H9 (cell line): ENCODE measurements at regions not wholly inside any gene's neighbourhood (a gene's known extent, or its start where the extent isn't known, plus 50 kb on each side); places are given as distances from the start of the nearest gene placed in this dataset.

Experiments used
- DNase-seq: peaks from one replicate; pipeline ENCODE4 v3.0.0-alpha.2; 2017
- H2AFZ ChIP-seq: one replicate; pipeline ENCODE4 v1.6.1; 2013; ENCODE audit warnings: mild to moderate bottlenecking, low read length, control low read depth, moderate library complexity
- H2AK5ac ChIP-seq: 2 replicates; pipeline ENCODE4 v1.6.1; 2013; ENCODE audit warnings: low read length, control low read depth, mixed read lengths; ENCODE audit not compliant: insufficient read length
- H2BK120ac ChIP-seq: one replicate; pipeline ENCODE4 v1.6.1; 2013; ENCODE audit warnings: low read depth, mild to moderate bottlenecking, low read length, control low read depth, inconsistent platforms; ENCODE audit not compliant: poor library complexity, severe bottlenecking
- H2BK12ac ChIP-seq: 2 replicates; pipeline ENCODE4 v1.6.1; 2013; ENCODE audit warnings: low read length, control low read depth, mixed read lengths, low read depth; ENCODE audit not compliant: insufficient read length
- H2BK15ac ChIP-seq: 2 replicates; pipeline ENCODE4 v1.6.1; 2013; ENCODE audit warnings: low read depth, low read length, control low read depth
- H2BK20ac ChIP-seq: one replicate; pipeline ENCODE4 v1.6.1; 2013; ENCODE audit warnings: low read depth, mild to moderate bottlenecking, low read length, control low read depth, inconsistent platforms; ENCODE audit not compliant: poor library complexity, severe bottlenecking
- H2BK5ac ChIP-seq: 2 replicates; pipeline ENCODE4 v1.6.1; 2013; ENCODE audit warnings: low read length, control low read depth, mixed read lengths; ENCODE audit not compliant: insufficient read length
- H3K14ac ChIP-seq: 2 replicates; pipeline ENCODE4 v1.6.1; 2013; ENCODE audit warnings: low read length, control low read depth; ENCODE audit not compliant: insufficient read depth
- H3K18ac ChIP-seq: 2 replicates; pipeline ENCODE4 v1.6.1; 2013; ENCODE audit warnings: low read depth, mild to moderate bottlenecking, mixed read lengths, low read length, control low read depth; ENCODE audit not compliant: insufficient read length
- H3K23ac ChIP-seq: 2 replicates; pipeline ENCODE4 v1.6.1; 2013; ENCODE audit warnings: low read length, control low read depth, mixed read lengths, low read depth; ENCODE audit not compliant: insufficient read length
- H3K23me2 ChIP-seq: 2 replicates; pipeline ENCODE4 v1.6.1; 2013; ENCODE audit warnings: low read depth, mild to moderate bottlenecking, mixed read lengths, low read length, control low read depth; ENCODE audit not compliant: insufficient read length, poor library complexity, severe bottlenecking
- H3K27ac ChIP-seq: 2 replicates; pipeline ENCODE4 v1.5.1; 2013; ENCODE audit warnings: low read length, control low read depth, mixed read lengths, low read depth; ENCODE audit not compliant: insufficient read length
- H3K27me3 ChIP-seq: 2 replicates; pipeline ENCODE4 v1.6.1; 2013; ENCODE audit warnings: low read length, control low read depth, inconsistent platforms; ENCODE audit not compliant: insufficient read depth
- H3K4ac ChIP-seq: 2 replicates; pipeline ENCODE4 v1.6.1; 2013; ENCODE audit warnings: low read depth, mild to moderate bottlenecking, control low read depth, inconsistent platforms, low read length, moderate library complexity
- H3K4me1 ChIP-seq: 2 replicates; pipeline ENCODE4 v1.6.1; 2013; ENCODE audit warnings: low read length, control low read depth, inconsistent platforms; ENCODE audit not compliant: insufficient read depth
- H3K4me2 ChIP-seq: 2 replicates; pipeline ENCODE4 v1.6.1; 2013; ENCODE audit warnings: low read length, control low read depth, mixed read lengths; ENCODE audit not compliant: insufficient read length, insufficient read depth
- H3K56ac ChIP-seq: 2 replicates; pipeline ENCODE4 v1.6.1; 2013; ENCODE audit warnings: low read depth, mild to moderate bottlenecking, mixed read lengths, low read length, control low read depth; ENCODE audit not compliant: insufficient read length
- H3K79me1 ChIP-seq: 2 replicates; pipeline ENCODE4 v1.6.1; 2013; ENCODE audit warnings: low read depth, mild to moderate bottlenecking, moderate library complexity, low read length, control low read depth, inconsistent platforms; ENCODE audit not compliant: insufficient read depth, poor library complexity, severe bottlenecking
- H3K79me2 ChIP-seq: 2 replicates; pipeline ENCODE4 v1.6.1; 2013; ENCODE audit warnings: low read length, control low read depth, inconsistent platforms; ENCODE audit not compliant: insufficient read depth
- H3K9ac ChIP-seq: 2 replicates; pipeline ENCODE4 v1.6.1; 2013; ENCODE audit warnings: low read length, control low read depth, mixed read lengths; ENCODE audit not compliant: insufficient read length; ENCODE audit errors: extremely low read depth
- H3K9me3 ChIP-seq: one replicate; pipeline ENCODE4 v1.6.1; 2013; ENCODE audit warnings: low read depth, low read length, inconsistent platforms; ENCODE audit not compliant: control insufficient read depth
- H3T11ph ChIP-seq: one replicate; pipeline ENCODE4 v1.6.1; 2013; ENCODE audit warnings: mild to moderate bottlenecking, low read length, control low read depth, inconsistent platforms
- H4K20me1 ChIP-seq: one replicate; pipeline ENCODE4 v1.6.1; 2013; ENCODE audit not compliant: control insufficient read depth, insufficient read length, insufficient read depth
- H4K5ac ChIP-seq: 2 replicates; pipeline ENCODE4 v1.6.1; 2013; ENCODE audit warnings: low read depth, mild to moderate bottlenecking, mixed read lengths, low read length, control low read depth; ENCODE audit not compliant: insufficient read length
- H4K8ac ChIP-seq: replicated peaks from 2 replicates; pipeline ENCODE4 v1.6.1; 2013; ENCODE audit warnings: low read length, control low read depth, mixed read lengths, low read depth; ENCODE audit not compliant: insufficient read length
- H4K91ac ChIP-seq: 2 replicates; pipeline ENCODE4 v1.6.1; 2013; ENCODE audit warnings: low read depth, mild to moderate bottlenecking, moderate library complexity, mixed read lengths, low read length, control low read depth; ENCODE audit not compliant: insufficient read length
- H3K27ac Mint-ChIP-seq, 3 experiments: 2 replicates in 2 of 3; 3 replicates in 1 of 3; pipeline ENCODE4 v1.8.0; 2020 to 2021; ENCODE audit warnings: mixed read lengths in 3 of 3, mild to moderate bottlenecking in 1 of 3, moderate library complexity in 1 of 3
- H3K27me3 Mint-ChIP-seq: 2 replicates; pipeline ENCODE4 v1.8.0; 2021; ENCODE audit warnings: low read depth, mild to moderate bottlenecking, moderate library complexity, mixed read lengths
- H3K36me3 Mint-ChIP-seq, 3 experiments: 2 replicates in 2 of 3; 3 replicates in 1 of 3; pipeline ENCODE4 v1.8.0; 2020 to 2021; ENCODE audit warnings: low read depth in 3 of 3, mixed read lengths in 3 of 3; ENCODE audit not compliant: insufficient read depth in 1 of 3
- H3K4me1 Mint-ChIP-seq, 2 experiments: 2 replicates each; pipeline ENCODE4 v1.8.0; 2020; ENCODE audit warnings: mixed read lengths in 2 of 2
- H3K4me3 Mint-ChIP-seq, 2 experiments: 2 replicates in 1 of 2; 3 replicates in 1 of 2; pipeline ENCODE4 v1.8.0; 2020 to 2021; ENCODE audit warnings: mild to moderate bottlenecking in 2 of 2, mixed read lengths in 2 of 2, moderate library complexity in 1 of 2
- H3K9me3 Mint-ChIP-seq, 2 experiments: 2 replicates in 1 of 2; 3 replicates in 1 of 2; pipeline ENCODE4 v1.8.0; 2020; ENCODE audit warnings: mild to moderate bottlenecking in 2 of 2, mixed read lengths in 2 of 2, moderate library complexity in 1 of 2
- WGBS: extraction: QIAGEN DNeasy Blood & Tissue Kit; methylation state at CpG from one replicate; pipeline ENCODE4 v1.1.7; 2013; ENCODE audit warnings: missing lambda C conversion rate, low lambda C conversion rate, mixed read lengths; ENCODE audit not compliant: insufficient read length; ENCODE audit errors: extremely low coverage; 5-methylcytosine and 5-hydroxymethylcytosine counted together
- TF ChIP-seq, protein P1 (sequence below): fragments of 200-600 bp; sonication (generic); conservative IDR thresholded peaks from 3 replicates; pipeline ENCODE4 v1.8.0; 2021; ENCODE audit warnings: antibody characterized with exemption, mild to moderate bottlenecking

DNA sequence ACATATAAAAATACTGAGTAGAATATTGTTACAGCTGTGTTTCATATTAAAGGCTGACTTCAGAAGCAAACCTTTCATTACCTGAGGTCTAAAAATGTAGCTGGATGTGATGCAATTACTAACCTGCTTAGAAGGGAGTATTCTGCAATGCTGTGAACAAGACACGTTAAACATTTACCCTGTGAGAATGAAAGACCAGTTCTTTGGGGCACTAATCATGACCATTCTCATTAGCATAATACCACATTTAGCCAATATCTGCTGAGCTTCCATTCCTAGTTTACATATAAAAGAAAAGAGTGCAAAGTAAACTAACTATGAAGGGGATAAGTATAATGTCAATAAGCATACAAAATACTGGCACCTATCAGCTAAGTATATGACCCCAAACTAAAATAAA is 784.0 kb upstream of the KLHL29 start:
- Mint-ChIP-seq H3K4me1 (peaks cover 8 to 12% of the 10 kb centered on the region in 2 experiments), H3K27me3 (no peaks in the 10 kb centered on the region), H3K27ac (no peak overlapping the region), H3K4me3 (no peak overlapping the region), H3K36me3 (no peaks in the 10 kb centered on the region), H3K9me3 (no peaks in the 10 kb centered on the region)
- Histone ChIP-seq H2BK12ac (no peak overlapping the region), H3K79me2 (no peaks in the 10 kb centered on the region), H3K4ac (no peak overlapping the region), H2BK5ac (no peak overlapping the region), H3T11ph (no peak overlapping the region), H4K5ac (no peak overlapping the region), H3K23me2 (no peaks in the 10 kb centered on the region), H2BK20ac (no peak overlapping the region), H3K18ac (no peak overlapping the region), H3K9ac (no peak overlapping the region), H2BK120ac (no peak overlapping the region), H3K27ac (no peak overlapping the region), H3K27me3 (no peaks in the 10 kb centered on the region), H4K91ac (no peak overlapping the region), H4K20me1 (no peaks in the 10 kb centered on the region), H3K23ac (no peak overlapping the region), H3K79me1 (no peaks in the 10 kb centered on the region), H3K4me1 (no peaks in the 10 kb centered on the region), H3K56ac (no peak overlapping the region), H2BK15ac (no peak overlapping the region), H3K4me2 (no peak overlapping the region), H3K9me3 (no peaks in the 10 kb centered on the region), H2AFZ (no peak overlapping the region), H4K8ac (no peak overlapping the region), H3K14ac (no peak overlapping the region), H2AK5ac (no peak overlapping the region)
- no CpG with 5 or more reads among the region's 1 CpG for WGBS
- TF ChIP-seq, protein P1, sequence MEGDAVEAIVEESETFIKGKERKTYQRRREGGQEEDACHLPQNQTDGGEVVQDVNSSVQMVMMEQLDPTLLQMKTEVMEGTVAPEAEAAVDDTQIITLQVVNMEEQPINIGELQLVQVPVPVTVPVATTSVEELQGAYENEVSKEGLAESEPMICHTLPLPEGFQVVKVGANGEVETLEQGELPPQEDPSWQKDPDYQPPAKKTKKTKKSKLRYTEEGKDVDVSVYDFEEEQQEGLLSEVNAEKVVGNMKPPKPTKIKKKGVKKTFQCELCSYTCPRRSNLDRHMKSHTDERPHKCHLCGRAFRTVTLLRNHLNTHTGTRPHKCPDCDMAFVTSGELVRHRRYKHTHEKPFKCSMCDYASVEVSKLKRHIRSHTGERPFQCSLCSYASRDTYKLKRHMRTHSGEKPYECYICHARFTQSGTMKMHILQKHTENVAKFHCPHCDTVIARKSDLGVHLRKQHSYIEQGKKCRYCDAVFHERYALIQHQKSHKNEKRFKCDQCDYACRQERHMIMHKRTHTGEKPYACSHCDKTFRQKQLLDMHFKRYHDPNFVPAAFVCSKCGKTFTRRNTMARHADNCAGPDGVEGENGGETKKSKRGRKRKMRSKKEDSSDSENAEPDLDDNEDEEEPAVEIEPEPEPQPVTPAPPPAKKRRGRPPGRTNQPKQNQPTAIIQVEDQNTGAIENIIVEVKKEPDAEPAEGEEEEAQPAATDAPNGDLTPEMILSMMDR: no peak
- no peak for DNase-seq
